ENCODE measurements at regions not wholly inside any gene's neighbourhood (a gene's known extent, or its start where the extent isn't known, plus 50 kb on each side); places are given as distances from the start of the nearest gene placed in this dataset.

GRCh38 chr2:129069875-129070594 is 751.4 kb upstream of the HS6ST1 start:
- DNase-seq (ENCODE audit: low read depth): no peak

- no peak for DNase-seq (ENCODE audit: low read depth)
Observed at GRCh38 chr2:129070663-129071062, 752.0 kb upstream of the HS6ST1 start.

- no peak for DNase-seq (ENCODE audit: low read depth)
Observed at GRCh38 chr2:129071531-129071930, 752.9 kb upstream of the HS6ST1 start.

GRCh38 chr2:129074298-129074920 is 755.7 kb upstream of the HS6ST1 start:
- DNase-seq (ENCODE audit: low read depth): no peak

GRCh38 chr2:129078548-129078947 is 759.9 kb upstream of the HS6ST1 start:
- no peak for DNase-seq (ENCODE audit: low read depth)

- DNase-seq (ENCODE audit: low read depth): no peak
Observed at GRCh38 chr2:129080715-129081476, 762.2 kb upstream of the HS6ST1 start.

- DNase-seq (ENCODE audit: low read depth): no peak
Observed at GRCh38 chr2:129085386-129085785, 766.7 kb upstream of the HS6ST1 start.

GRCh38 chr2:129087133-129087813 is 768.6 kb upstream of the HS6ST1 start:
- DNase-seq (ENCODE audit: low read depth): no peak

GRCh38 chr2:129091620-129092019 is 773.0 kb upstream of the HS6ST1 start:
- no peak for DNase-seq (ENCODE audit: low read depth)

GRCh38 chr2:129092956-129093355 is 774.3 kb upstream of the HS6ST1 start:
- DNase-seq (ENCODE audit: low read depth): no peak

- no peak for DNase-seq (ENCODE audit: low read depth)
Observed at GRCh38 chr2:129101186-129101585, 782.5 kb upstream of the HS6ST1 start.

GRCh38 chr2:129103936-129104878 is 785.5 kb upstream of the HS6ST1 start:
- no peak for DNase-seq (ENCODE audit: low read depth)

GRCh38 chr2:129112181-129112580 is 793.5 kb upstream of the HS6ST1 start:
- no peak for DNase-seq (ENCODE audit: low read depth)

GRCh38 chr2:129113776-129114175 is 795.1 kb upstream of the HS6ST1 start:
- DNase-seq (ENCODE audit: low read depth): no peak

- no peak for DNase-seq (ENCODE audit: low read depth)
Observed at GRCh38 chr2:129117434-129117833, 798.8 kb upstream of the HS6ST1 start.

- DNase-seq (ENCODE audit: low read depth): no peak
Observed at GRCh38 chr2:129118296-129118695, 799.6 kb upstream of the HS6ST1 start.

GRCh38 chr2:129129087-129129486 is 810.4 kb upstream of the HS6ST1 start:
- DNase-seq (ENCODE audit: low read depth): no peak

- DNase-seq (ENCODE audit: low read depth): no peak
Observed at GRCh38 chr2:129133692-129134641, 815.3 kb upstream of the HS6ST1 start.

- no peak for DNase-seq (ENCODE audit: low read depth)
Observed at GRCh38 chr2:129135017-129135416, 816.3 kb upstream of the HS6ST1 start.

GRCh38 chr2:129139380-129139779 is 820.7 kb upstream of the HS6ST1 start:
- DNase-seq (ENCODE audit: low read depth): no peak

Data from stimulated activated CD8-positive, alpha-beta memory T cell treated with anti-CD3 and anti-CD28 coated beads, Interleukin-4, amount 100 ng/mL, for 24 hours (primary cell).